IMR-90 (cell line): ENCODE measurements at regions not wholly inside any gene's neighbourhood (a gene's known extent, or its start where the extent isn't known, plus 50 kb on each side); places are given as distances from the start of the nearest gene placed in this dataset.

Experiments used
- BHLHE40 ChIP-seq: fragments of 150-350 bp; IDR thresholded peaks from 2 replicates; pipeline ENCODE4 v1.6.1; 2016; ENCODE audit warnings: mild to moderate bottlenecking, low read depth, low read length
- CEBPB ChIP-seq: IDR thresholded peaks from 2 replicates; pipeline ENCODE4 v1.6.1; 2012; ENCODE audit warnings: low read depth, low read length, improper control_type of control experiment
- CTCF ChIP-seq: conservative IDR thresholded peaks from 2 replicates; pipeline ENCODE4 v1.5.1; 2012; ENCODE audit warnings: mild to moderate bottlenecking, low read depth, low read length, improper control_type of control experiment
- POLR2A ChIP-seq: IDR thresholded peaks from 2 replicates; pipeline ENCODE4 v1.6.1; 2012; ENCODE audit warnings: mild to moderate bottlenecking, low read depth, low read length

GRCh38 chr1:106969731-106970130 is 86.7 kb upstream of the PRMT6 start:
- no peak for TF ChIP-seq BHLHE40
- TF ChIP-seq CEBPB = no peak
- TF ChIP-seq POLR2A = no peak
- TF ChIP-seq CTCF = no peak
